ENCODE measurements at regions not wholly inside any gene's neighbourhood (a gene's known extent, or its start where the extent isn't known, plus 50 kb on each side); places are given as distances from the start of the nearest gene placed in this dataset.

DNA sequence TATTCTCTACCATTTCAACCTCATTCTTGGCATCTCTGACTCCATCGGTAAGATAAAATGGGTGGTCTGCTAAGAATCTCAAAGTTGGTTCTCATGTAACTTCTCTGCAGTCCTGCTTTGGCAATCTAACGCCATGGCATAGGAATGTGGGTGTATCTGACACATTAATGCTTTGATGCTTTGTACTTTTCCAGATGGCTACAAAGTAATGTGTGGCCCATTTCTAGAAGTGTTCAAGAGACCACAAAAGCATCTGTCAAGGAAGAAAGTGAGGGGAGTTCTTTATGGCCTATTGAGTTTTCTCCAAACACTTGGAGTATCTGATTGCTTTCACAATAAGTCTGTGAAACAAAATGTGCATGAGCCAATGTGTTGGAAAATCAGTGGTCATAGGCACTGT is 339.9 kb upstream of the TGFBR2 start (continued):
- TF ChIP-seq ETS1 (IDR thresholded peaks at IDR 0.05) (no peak), ZNF114 (CRISPR knock-in tag; IDR thresholded peaks at IDR 0.05) (no peak), EZH2phosphoT487 (IDR thresholded peaks at IDR 0.05; ENCODE audit: unreplicated experiment) (no peak)
- TF ChIP-seq, protein P1, sequence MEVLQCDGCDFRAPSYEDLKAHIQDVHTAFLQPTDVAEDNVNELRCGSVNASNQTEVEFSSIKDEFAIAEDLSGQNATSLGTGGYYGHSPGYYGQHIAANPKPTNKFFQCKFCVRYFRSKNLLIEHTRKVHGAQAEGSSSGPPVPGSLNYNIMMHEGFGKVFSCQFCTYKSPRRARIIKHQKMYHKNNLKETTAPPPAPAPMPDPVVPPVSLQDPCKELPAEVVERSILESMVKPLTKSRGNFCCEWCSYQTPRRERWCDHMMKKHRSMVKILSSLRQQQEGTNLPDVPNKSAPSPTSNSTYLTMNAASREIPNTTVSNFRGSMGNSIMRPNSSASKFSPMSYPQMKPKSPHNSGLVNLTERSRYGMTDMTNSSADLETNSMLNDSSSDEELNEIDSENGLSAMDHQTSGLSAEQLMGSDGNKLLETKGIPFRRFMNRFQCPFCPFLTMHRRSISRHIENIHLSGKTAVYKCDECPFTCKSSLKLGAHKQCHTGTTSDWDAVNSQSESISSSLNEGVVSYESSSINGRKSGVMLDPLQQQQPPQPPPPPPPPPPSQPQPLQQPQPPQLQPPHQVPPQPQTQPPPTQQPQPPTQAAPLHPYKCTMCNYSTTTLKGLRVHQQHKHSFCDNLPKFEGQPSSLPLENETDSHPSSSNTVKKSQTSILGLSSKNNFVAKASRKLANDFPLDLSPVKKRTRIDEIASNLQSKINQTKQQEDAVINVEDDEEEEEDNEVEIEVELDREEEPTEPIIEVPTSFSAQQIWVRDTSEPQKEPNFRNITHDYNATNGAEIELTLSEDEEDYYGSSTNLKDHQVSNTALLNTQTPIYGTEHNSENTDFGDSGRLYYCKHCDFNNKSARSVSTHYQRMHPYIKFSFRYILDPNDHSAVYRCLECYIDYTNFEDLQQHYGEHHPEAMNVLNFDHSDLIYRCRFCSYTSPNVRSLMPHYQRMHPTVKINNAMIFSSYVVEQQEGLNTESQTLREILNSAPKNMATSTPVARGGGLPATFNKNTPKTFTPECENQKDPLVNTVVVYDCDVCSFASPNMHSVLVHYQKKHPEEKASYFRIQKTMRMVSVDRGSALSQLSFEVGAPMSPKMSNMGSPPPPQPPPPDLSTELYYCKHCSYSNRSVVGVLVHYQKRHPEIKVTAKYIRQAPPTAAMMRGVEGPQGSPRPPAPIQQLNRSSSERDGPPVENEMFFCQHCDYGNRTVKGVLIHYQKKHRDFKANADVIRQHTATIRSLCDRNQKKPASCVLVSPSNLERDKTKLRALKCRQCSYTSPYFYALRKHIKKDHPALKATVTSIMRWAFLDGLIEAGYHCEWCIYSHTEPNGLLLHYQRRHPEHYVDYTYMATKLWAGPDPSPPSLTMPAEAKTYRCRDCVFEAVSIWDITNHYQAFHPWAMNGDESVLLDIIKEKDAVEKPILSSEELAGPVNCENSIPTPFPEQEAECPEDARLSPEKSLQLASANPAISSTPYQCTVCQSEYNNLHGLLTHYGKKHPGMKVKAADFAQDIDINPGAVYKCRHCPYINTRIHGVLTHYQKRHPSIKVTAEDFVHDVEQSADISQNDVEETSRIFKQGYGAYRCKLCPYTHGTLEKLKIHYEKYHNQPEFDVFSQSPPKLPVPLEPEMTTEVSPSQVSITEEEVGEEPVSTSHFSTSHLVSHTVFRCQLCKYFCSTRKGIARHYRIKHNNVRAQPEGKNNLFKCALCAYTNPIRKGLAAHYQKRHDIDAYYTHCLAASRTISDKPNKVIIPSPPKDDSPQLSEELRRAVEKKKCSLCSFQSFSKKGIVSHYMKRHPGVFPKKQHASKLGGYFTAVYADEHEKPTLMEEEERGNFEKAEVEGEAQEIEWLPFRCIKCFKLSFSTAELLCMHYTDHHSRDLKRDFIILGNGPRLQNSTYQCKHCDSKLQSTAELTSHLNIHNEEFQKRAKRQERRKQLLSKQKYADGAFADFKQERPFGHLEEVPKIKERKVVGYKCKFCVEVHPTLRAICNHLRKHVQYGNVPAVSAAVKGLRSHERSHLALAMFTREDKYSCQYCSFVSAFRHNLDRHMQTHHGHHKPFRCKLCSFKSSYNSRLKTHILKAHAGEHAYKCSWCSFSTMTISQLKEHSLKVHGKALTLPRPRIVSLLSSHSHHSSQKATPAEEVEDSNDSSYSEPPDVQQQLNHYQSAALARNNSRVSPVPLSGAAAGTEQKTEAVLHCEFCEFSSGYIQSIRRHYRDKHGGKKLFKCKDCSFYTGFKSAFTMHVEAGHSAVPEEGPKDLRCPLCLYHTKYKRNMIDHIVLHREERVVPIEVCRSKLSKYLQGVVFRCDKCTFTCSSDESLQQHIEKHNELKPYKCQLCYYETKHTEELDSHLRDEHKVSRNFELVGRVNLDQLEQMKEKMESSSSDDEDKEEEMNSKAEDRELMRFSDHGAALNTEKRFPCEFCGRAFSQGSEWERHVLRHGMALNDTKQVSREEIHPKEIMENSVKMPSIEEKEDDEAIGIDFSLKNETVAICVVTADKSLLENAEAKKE (CRISPR knock-in tag; IDR thresholded peaks at IDR 0.05) = no peak

- DNase-seq (ENCODE audit: low spot score) (no peak), ATAC-seq (no peak)
- Mint-ChIP-seq H3K9me3 (peaks cover 21% of the 10 kb centered on the region), H3K4me1 (peaks cover 2% of the 10 kb centered on the region; the same call in 2 of the 3 replicates), H3K27me3 (ENCODE audit: insufficient read depth, low read depth, poor library complexity) (peaks cover 5% of the 10 kb centered on the region), H3K36me3 (ENCODE audit: low read depth) (peaks cover 18% of the 10 kb centered on the region), H3K4me3 (no peak overlapping the region), H3K27ac (no peak overlapping the region)
- no peak overlapping the region for H2AFZ ChIP-seq
- no peak overlapping the region for H3K4me2 ChIP-seq
- no peaks in the 10 kb centered on the region for H3K79me2 ChIP-seq (replicated peaks; ENCODE audit: insufficient read depth)
- H3K36me3 ChIP-seq (ENCODE audit: insufficient read depth) = no peaks in the 10 kb centered on the region; the same call in 1 of the 2 replicates
- no peaks in the 10 kb centered on the region for H3K27me3 ChIP-seq (ENCODE audit: insufficient read depth)
- H4K20me1 ChIP-seq (replicated peaks; ENCODE audit: insufficient read depth) = no peaks in the 10 kb centered on the region
- H3F3A ChIP-seq (replicated peaks; ENCODE audit: low read depth) = no peaks in the 10 kb centered on the region
- no peaks in the 10 kb centered on the region; the same call in 1 of the 2 replicates for H3K9me2 ChIP-seq (ENCODE audit: insufficient read depth)
- H3K4me3 ChIP-seq = no peak overlapping the region
- no peak for TF ChIP-seq STAT1 (IDR thresholded peaks at IDR 0.05; ENCODE audit: unreplicated experiment)
- TF ChIP-seq JUNB (IDR thresholded peaks at IDR 0.05; ENCODE audit: unreplicated experiment) = no peak
- TF ChIP-seq ZNF114 (CRISPR knock-in tag; IDR thresholded peaks at IDR 0.05) = no peak
- no peak for TF ChIP-seq EZH2 (IDR thresholded peaks at IDR 0.05; ENCODE audit: low read depth, unreplicated experiment)
- no peak for TF ChIP-seq EZH2phosphoT487 (IDR thresholded peaks at IDR 0.05; ENCODE audit: unreplicated experiment)
- H3K4me1 ChIP-seq (ENCODE audit: insufficient read depth) = no peaks in the 10 kb centered on the region
- H3K27ac ChIP-seq (ENCODE audit: low read depth) = no peak overlapping the region
These were observed 338.1 kb upstream of the TGFBR2 start for GRCh38 chr3:30268288-30268687.

All from GM23338 (cell line).